ENCODE measurements at regions not wholly inside any gene's neighbourhood (a gene's known extent, or its start where the extent isn't known, plus 50 kb on each side); places are given as distances from the start of the nearest gene placed in this dataset.

GRCh38 chr7:15755061-15755460 is 68.6 kb upstream of the MEOX2 start:
- peak; percentile 80 to 81 for DNase-seq (ENCODE audit: low read depth in 2 of 2)

GRCh38 chr7:15753887-15754579 is 67.5 kb upstream of the MEOX2 start:
- DNase-seq (ENCODE audit: low read depth in 2 of 2): peak; percentile 77 to 78

GRCh38 chr7:15752377-15752776 is 65.9 kb upstream of the MEOX2 start:
- DNase-seq (ENCODE audit: low read depth in 2 of 2): no peak

- peak; percentile 75 to 77 for DNase-seq (ENCODE audit: low read depth in 2 of 2)
Measured at GRCh38 chr7:15751191-15751701, 64.8 kb upstream of the MEOX2 start.

GRCh38 chr7:15750727-15751126 is 64.2 kb upstream of the MEOX2 start:
- DNase-seq (ENCODE audit: low read depth in 2 of 2): peak in 1 of 2 experiments; percentile 43

- peak in 1 of 2 experiments; percentile 13 for DNase-seq (ENCODE audit: low read depth in 2 of 2)
Measured at GRCh38 chr7:15749631-15750030, 63.1 kb upstream of the MEOX2 start.

- DNase-seq (ENCODE audit: low read depth in 2 of 2): no peak
Measured at GRCh38 chr7:15747712-15748111, 61.2 kb upstream of the MEOX2 start.

GRCh38 chr7:15747301-15747700 is 60.8 kb upstream of the MEOX2 start:
- peak in 1 of 2 experiments; percentile 22 for DNase-seq (ENCODE audit: low read depth in 2 of 2)

- no peak for DNase-seq (ENCODE audit: low read depth in 2 of 2)
Measured at GRCh38 chr7:15743926-15744480, 57.5 kb upstream of the MEOX2 start.

- DNase-seq (ENCODE audit: low read depth in 2 of 2): no peak
Measured at GRCh38 chr7:15737601-15738000, 51.1 kb upstream of the MEOX2 start.

All from fibroblast of skin of left quadriceps (primary cell).